SK-N-SH (cell line): ENCODE measurements at regions not wholly inside any gene's neighbourhood (a gene's known extent, or its start where the extent isn't known, plus 50 kb on each side); places are given as distances from the start of the nearest gene placed in this dataset.

Source experiments
- CTCF ChIA-PET: fragments of 300-600, 350-600 bp; formaldehyde crosslinking; extraction: SDS; loops from one replicate; lab custom pipeline; 2021; lab: Yijun Ruan, JAX
- POLR2A ChIA-PET: fragments of 350-600 bp; sonication (Branson Sonifier 250); formaldehyde crosslinking; extraction: SDS; loops from one replicate; lab custom pipeline; 2020; ENCODE audit warnings: antibody characterized with exemption, inconsistent platforms; lab: Yijun Ruan, JAX
- DNase-seq: peaks from one replicate; pipeline ENCODE4 v3.0.0; 2012
- H2AFZ ChIP-seq: fragments of 200-600 bp; sonication (generic); 2 replicates; pipeline ENCODE4 v1.8.1; 2016; ENCODE audit warnings: antibody characterized with exemption, mild to moderate bottlenecking, low read depth
- H3F3A ChIP-seq: fragments of 200-600 bp; sonication (generic); replicated peaks from 2 replicates; pipeline ENCODE3; 2016; ENCODE audit warnings: antibody characterized with exemption, mild to moderate bottlenecking; ENCODE audit not compliant: insufficient read depth
- H3K27ac ChIP-seq, 2 experiments: fragments of 200-500 bp in 1 of 2; fragments of 200-600 bp in 1 of 2; sonication (Bioruptor generic) in 1 of 2; sonication (generic), shearing (Covaris generic) in 1 of 2; 2 replicates each; pipeline versions ENCODE4 v1.5.1 to v1.6.1; 2014 to 2016; ENCODE audit warnings: low read depth in 2 of 2, inconsistent platforms in 1 of 2, low read length in 1 of 2, mild to moderate bottlenecking in 1 of 2, mixed read lengths in 1 of 2
- H3K27me3 ChIP-seq: fragments of 200-600 bp; sonication (generic), shearing (Covaris generic); 2 replicates; pipeline ENCODE4 v1.6.1; 2016; ENCODE audit warnings: mixed run types; ENCODE audit not compliant: insufficient read depth
- H3K36me3 ChIP-seq, 2 experiments: fragments of 200-500 bp in 1 of 2; fragments of 200-600 bp in 1 of 2; sonication (Bioruptor generic) in 1 of 2; sonication (generic) in 1 of 2; replicated peaks in 1 of 2; 2 replicates each; pipeline versions ENCODE3 to v1.5.1; 2014 to 2016; ENCODE audit warnings: low read length in 1 of 2, mild to moderate bottlenecking in 1 of 2; ENCODE audit not compliant: insufficient read depth in 2 of 2, control insufficient read depth in 1 of 2
- H3K4me1 ChIP-seq, 2 experiments: fragments of 200-500 bp in 1 of 2; fragments of 200-600 bp in 1 of 2; sonication (Bioruptor generic) in 1 of 2; sonication (generic), shearing (Covaris generic) in 1 of 2; 2 replicates each; pipeline versions ENCODE4 v1.5.1 to v1.6.1; 2014 to 2016; ENCODE audit warnings: low read depth in 1 of 2, low read length in 1 of 2, mixed run types in 1 of 2; ENCODE audit not compliant: insufficient read depth in 2 of 2, control insufficient read depth in 1 of 2
- H3K4me2 ChIP-seq: fragments of 200-600 bp; sonication (generic), shearing (Covaris generic); 2 replicates; pipeline ENCODE4 v1.6.1; 2017; ENCODE audit warnings: mixed run types
- H3K4me3 ChIP-seq, 2 experiments: fragments of 200-500 bp in 1 of 2; fragments of 200-600 bp in 1 of 2; sonication (Bioruptor generic) in 1 of 2; sonication (generic), shearing (Covaris generic) in 1 of 2; 2 replicates each; pipeline versions ENCODE4 v1.5.1 to v1.8.1; 2014 to 2016; ENCODE audit warnings: low read depth in 2 of 2, inconsistent platforms in 1 of 2, low read length in 1 of 2, mild to moderate bottlenecking in 1 of 2, mixed read lengths in 1 of 2, moderate library complexity in 1 of 2
- H3K79me2 ChIP-seq: fragments of 200-600 bp; sonication (generic); 2 replicates; pipeline ENCODE4 v1.8.1; 2017; ENCODE audit warnings: mild to moderate bottlenecking; ENCODE audit not compliant: insufficient read depth
- H3K9ac ChIP-seq: fragments of 200-600 bp; sonication (generic); 2 replicates; pipeline ENCODE4 v1.6.1; 2017; ENCODE audit warnings: mixed run types
- H3K9me2 ChIP-seq: fragments of 200-600 bp; sonication (generic); 2 replicates; pipeline ENCODE4 v1.6.1; 2017; ENCODE audit warnings: mixed run types
- H3K9me3 ChIP-seq: fragments of 200-600 bp; sonication (generic); 2 replicates; pipeline ENCODE4 v1.6.1; 2017; ENCODE audit warnings: mixed run types, mild to moderate bottlenecking, moderate library complexity
- H4K20me1 ChIP-seq: fragments of 200-600 bp; sonication (generic); 2 replicates; pipeline ENCODE4 v1.6.1; 2017; ENCODE audit warnings: mild to moderate bottlenecking, mixed run types; ENCODE audit not compliant: insufficient read depth
- CHD2 ChIP-seq: fragments of 150-350 bp; IDR thresholded peaks from 2 replicates; pipeline ENCODE4 v1.6.1; 2018; ENCODE audit warnings: low read length; ENCODE audit not compliant: partially characterized antibody
- EZH2phosphoT487 ChIP-seq: fragments of 200-600 bp; sonication (generic); IDR thresholded peaks from 2 replicates; pipeline ENCODE4 v1.6.1; 2017; ENCODE audit warnings: low read depth, mixed run types, mild to moderate bottlenecking, antibody characterized with exemption, moderate library complexity, borderline replicate concordance
- FOSL2 ChIP-seq: IDR thresholded peaks from 2 replicates; pipeline ENCODE4 v1.4.0; 2012; ENCODE audit warnings: low read depth, mild to moderate bottlenecking, moderate library complexity, borderline replicate concordance
- FOXJ3 ChIP-seq: sonication (generic); formaldehyde crosslinking; IDR thresholded peaks from 2 replicates; pipeline ENCODE4 v1.5.1; 2020; ENCODE audit warnings: mild to moderate bottlenecking, missing genetic modification reagents
- FOXM1 ChIP-seq: IDR thresholded peaks from 2 replicates; pipeline ENCODE4 v1.4.0; 2012; ENCODE audit warnings: low read depth, mild to moderate bottlenecking
- MAX ChIP-seq: IDR thresholded peaks from 2 replicates; pipeline ENCODE4 v1.4.0; 2012; ENCODE audit warnings: low read depth
- MXI1 ChIP-seq: IDR thresholded peaks from 2 replicates; pipeline ENCODE4 v1.6.1; 2012; ENCODE audit warnings: mild to moderate bottlenecking, low read depth, low read length, improper control_type of control experiment
- NRF1 ChIP-seq: IDR thresholded peaks from 2 replicates; pipeline ENCODE4 v1.6.1; 2012; ENCODE audit warnings: low read depth, mild to moderate bottlenecking, low read length
- RCOR1 ChIP-seq: fragments of 150-350 bp; IDR thresholded peaks from 2 replicates; pipeline ENCODE4 v1.6.1; 2017; ENCODE audit warnings: antibody characterized with exemption, low read length
- TCF12 ChIP-seq: IDR thresholded peaks from 2 replicates; pipeline ENCODE4 v1.4.0; 2012
- TEAD4 ChIP-seq: IDR thresholded peaks from 2 replicates; pipeline ENCODE4 v1.4.0; 2012; ENCODE audit warnings: mild to moderate bottlenecking, borderline replicate concordance; ENCODE audit not compliant: insufficient read depth
- WGBS: methylation state at CpG from one replicate; pipeline ENCODE4 v1.1.6; 2017; ENCODE audit warnings: low lambda C conversion rate; 5-methylcytosine and 5-hydroxymethylcytosine counted together
- TF ChIP-seq, protein P1 (sequence below): IDR thresholded peaks from 2 replicates; pipeline ENCODE4; 2012
- TF ChIP-seq, protein P2 (sequence below): fragments of 200-600 bp; sonication (generic); IDR thresholded peaks from 2 replicates; pipeline ENCODE4 v1.6.1; 2017; ENCODE audit warnings: antibody characterized with exemption, mild to moderate bottlenecking, moderate library complexity

GRCh38 chr9:14027116-14027800, 286.7 kb downstream of the NFIB start:
- Histone ChIP-seq H3K27me3 (no peaks in the 10 kb centered on the region), H3K79me2 (no peaks in the 10 kb centered on the region), H2AFZ (no peak overlapping the region), H3K4me2 (no peak overlapping the region), H3F3A (no peaks in the 10 kb centered on the region), H3K4me1 (peaks cover 0 to 4% of the 10 kb centered on the region in 2 experiments; a peak in 2 of 4 replicates), H4K20me1 (no peaks in the 10 kb centered on the region), H3K9me2 (no peaks in the 10 kb centered on the region), H3K9ac (no peak overlapping the region), H3K36me3 (no peaks in the 10 kb centered on the region), H3K27ac (no peak overlapping the region), H3K9me3 (no peaks in the 10 kb centered on the region), H3K4me3 (no peak overlapping the region)
- CTCF ChIA-PET: interaction anchor here (1.1 to 1.2 kb wide), 2 partner anchors 17 to 326 kb away, joined by 3 read pairs; no protein-coding TSS in a partner anchor
- no peak for TF ChIP-seq TCF12
- TF ChIP-seq, protein P1, sequence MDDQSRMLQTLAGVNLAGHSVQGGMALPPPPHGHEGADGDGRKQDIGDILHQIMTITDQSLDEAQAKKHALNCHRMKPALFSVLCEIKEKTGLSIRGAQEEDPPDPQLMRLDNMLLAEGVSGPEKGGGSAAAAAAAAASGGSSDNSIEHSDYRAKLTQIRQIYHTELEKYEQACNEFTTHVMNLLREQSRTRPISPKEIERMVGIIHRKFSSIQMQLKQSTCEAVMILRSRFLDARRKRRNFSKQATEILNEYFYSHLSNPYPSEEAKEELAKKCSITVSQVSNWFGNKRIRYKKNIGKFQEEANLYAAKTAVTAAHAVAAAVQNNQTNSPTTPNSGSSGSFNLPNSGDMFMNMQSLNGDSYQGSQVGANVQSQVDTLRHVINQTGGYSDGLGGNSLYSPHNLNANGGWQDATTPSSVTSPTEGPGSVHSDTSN: 0 out of 2 replicates have a peak, but pooled peaks have one; percentile 19
- no peak for TF ChIP-seq EZH2phosphoT487
- TF ChIP-seq FOXJ3 (CRISPR knock-in tag): no peak
- POLR2A ChIA-PET: no interaction called here
- DNase-seq: no peak
- 80% methylated on average over 4 of the region's 4 CpGs for WGBS

DNA sequence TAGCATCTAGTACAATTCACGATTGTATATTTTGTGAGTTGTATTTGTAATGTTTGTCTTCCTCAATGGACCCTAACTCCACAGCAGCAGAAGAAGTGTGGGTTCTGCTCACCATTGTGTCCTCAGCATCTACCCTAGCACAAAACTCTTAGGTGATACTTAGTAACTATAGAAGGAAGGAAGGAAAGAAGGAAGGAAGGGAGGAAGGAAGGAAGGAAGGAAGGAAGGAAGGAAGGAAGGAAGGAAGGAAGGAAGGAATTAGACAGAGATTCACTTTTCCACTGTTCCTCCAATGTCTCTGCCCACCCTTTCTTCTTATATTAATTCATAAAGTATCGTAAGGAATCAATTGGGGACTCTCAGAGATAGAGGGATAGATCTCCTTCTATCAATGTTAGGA, 288.2 kb downstream of the NFIB start:
- H3K36me3 ChIP-seq: no peaks in the 10 kb centered on the region
- no peak overlapping the region for H3K27ac ChIP-seq
- peaks cover 0 to 4% of the 10 kb centered on the region in 2 experiments; a peak in 2 of 4 replicates for H3K4me1 ChIP-seq
- H3K9me3 ChIP-seq: no peaks in the 10 kb centered on the region
- no peaks in the 10 kb centered on the region for H3K79me2 ChIP-seq
- H4K20me1 ChIP-seq: no peaks in the 10 kb centered on the region
- WGBS: 63% methylated on average over 2 of the region's 2 CpGs
- no peak for DNase-seq
- TF ChIP-seq CHD2 (no peak), FOSL2 (no peak), TEAD4 (no peak), FOXM1 (no peak), NRF1 (no peak), MAX (no peak), TCF12 (no peak), MXI1 (no peak), RCOR1 (no peak)
- TF ChIP-seq, protein P2, sequence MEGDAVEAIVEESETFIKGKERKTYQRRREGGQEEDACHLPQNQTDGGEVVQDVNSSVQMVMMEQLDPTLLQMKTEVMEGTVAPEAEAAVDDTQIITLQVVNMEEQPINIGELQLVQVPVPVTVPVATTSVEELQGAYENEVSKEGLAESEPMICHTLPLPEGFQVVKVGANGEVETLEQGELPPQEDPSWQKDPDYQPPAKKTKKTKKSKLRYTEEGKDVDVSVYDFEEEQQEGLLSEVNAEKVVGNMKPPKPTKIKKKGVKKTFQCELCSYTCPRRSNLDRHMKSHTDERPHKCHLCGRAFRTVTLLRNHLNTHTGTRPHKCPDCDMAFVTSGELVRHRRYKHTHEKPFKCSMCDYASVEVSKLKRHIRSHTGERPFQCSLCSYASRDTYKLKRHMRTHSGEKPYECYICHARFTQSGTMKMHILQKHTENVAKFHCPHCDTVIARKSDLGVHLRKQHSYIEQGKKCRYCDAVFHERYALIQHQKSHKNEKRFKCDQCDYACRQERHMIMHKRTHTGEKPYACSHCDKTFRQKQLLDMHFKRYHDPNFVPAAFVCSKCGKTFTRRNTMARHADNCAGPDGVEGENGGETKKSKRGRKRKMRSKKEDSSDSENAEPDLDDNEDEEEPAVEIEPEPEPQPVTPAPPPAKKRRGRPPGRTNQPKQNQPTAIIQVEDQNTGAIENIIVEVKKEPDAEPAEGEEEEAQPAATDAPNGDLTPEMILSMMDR: no peak
- TF ChIP-seq, all 33 proteins: peak for 0
- H3K9me2 ChIP-seq: no peaks in the 10 kb centered on the region
- H3K4me3 ChIP-seq: no peak overlapping the region
- no peak overlapping the region for H3K9ac ChIP-seq
- no peak overlapping the region for H3K4me2 ChIP-seq
- H2AFZ ChIP-seq: no peak overlapping the region
- H3F3A ChIP-seq: no peaks in the 10 kb centered on the region
- ChIA-PET CTCF (no interaction called here), POLR2A (no interaction called here)
- no peaks in the 10 kb centered on the region for H3K27me3 ChIP-seq
